ENCODE measurements at regions not wholly inside any gene's neighbourhood (a gene's known extent, or its start where the extent isn't known, plus 50 kb on each side); places are given as distances from the start of the nearest gene placed in this dataset.
"Not testable (repeated sequence)": the region's sequence is repeated elsewhere in the genome, so short reads cannot be mapped to it uniquely, and the experiment has no call there.

DNA sequence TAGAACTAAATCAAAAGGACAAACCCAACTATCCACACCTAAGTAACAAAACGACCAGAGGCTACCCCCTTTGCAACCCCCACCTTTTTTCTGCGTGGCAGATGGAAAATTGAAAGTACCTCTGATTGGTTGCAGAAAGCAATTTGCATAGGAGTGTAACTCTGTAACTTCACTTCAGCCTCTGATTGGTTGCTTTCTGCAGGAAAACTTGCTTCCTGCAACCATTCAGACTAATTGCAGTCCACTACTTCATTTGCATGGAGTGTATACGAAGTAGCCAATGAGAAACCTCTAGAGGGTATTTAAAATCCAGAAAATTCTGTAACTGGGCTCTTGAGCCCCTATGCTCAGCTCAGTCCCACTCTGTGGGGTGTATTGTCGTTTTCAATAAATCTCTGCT is 129.1 kb upstream of the OLIG3 start:
- DNase-seq (ENCODE audit: low read depth) = no peak

DNA sequence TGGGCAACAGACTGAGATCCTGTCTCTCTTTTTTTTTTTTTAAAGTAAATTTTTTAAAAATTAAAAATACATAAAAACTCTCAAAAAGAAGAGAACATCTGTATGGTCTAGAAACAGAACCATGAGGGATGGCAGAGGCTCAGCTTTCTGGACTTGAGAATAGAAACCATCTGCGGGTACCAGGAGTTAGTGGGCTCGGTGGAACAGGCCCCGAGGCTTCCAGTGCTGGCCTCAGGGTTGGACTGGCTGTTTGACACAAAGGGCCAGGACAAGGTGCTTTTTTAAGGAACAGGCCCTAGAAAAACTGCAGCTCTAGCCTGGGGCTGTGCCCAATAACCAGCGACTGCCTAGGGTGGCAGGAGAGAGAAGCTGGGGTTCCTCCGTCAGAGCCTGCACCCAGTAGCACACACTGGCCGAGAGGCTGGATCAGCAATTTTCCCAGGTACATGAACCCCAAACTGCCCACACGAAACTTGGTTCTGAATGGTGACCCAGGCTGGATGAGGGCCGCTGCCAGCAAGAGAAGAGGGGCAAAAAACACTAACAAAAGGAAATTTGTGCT is 131.0 kb upstream of the OLIG3 start:
- DNase-seq (ENCODE audit: low read depth) = no peak

DNA sequence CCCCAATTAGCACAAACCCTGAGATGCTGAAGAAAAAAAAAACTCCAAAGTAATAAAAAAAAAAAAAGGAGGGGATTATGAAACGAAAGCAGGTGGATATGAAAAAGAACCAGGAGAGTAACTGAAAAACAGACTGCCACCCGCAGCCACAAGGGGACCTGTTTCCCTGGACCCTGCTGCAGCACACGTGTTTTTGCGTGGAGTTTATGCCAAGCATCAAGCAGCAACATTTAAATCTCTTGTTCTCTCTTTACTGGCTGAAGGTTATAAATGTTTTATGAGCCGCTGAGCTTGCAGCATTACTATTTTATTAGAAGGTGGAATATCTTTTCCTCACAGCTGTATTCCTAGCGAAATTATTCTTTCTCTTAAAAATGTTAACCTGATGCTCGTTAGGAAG is 131.6 kb upstream of the OLIG3 start:
- no peak for DNase-seq (ENCODE audit: low read depth)

DNA sequence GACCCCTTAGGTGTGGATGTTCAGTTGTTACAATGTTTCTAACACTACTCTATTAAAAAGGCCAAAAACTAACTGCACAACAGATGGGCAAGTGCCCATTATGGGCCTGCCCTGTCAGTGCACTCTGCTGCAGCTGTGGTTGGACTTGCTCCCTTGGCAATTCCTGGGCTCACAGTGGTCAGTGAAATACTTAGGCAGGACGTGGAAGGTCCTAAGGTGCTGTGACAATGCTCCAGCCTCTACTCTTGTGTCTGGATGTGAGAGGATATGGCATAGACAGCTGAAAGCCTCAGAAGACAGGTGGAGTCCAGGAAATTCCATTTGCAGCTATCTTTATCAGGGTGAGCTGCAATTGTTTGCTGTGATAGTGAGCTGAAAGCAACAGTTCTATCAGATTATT is 136.5 kb upstream of the OLIG3 start:
- DNase-seq (ENCODE audit: low read depth) = no peak

DNA sequence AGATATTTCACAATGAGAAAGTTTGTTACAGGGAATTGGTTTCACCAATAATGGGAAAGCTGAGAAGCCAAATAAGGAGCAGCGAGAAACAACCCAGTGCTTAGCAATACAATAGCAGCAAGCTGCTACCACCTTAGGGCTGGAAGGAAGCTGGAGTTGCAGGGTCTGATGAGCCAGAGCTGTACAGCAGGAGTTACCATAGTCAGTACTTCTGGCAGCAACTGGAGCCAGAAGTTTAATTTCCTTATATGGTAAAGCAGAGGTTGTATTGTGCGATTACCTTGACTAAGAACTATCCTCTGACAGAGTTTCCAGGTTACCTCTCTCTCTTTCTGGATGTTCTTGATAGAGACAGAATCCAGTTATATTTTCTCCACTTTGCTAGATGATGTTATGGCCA is 137.1 kb upstream of the OLIG3 start:
- DNase-seq (ENCODE audit: low read depth) = no peak

DNA sequence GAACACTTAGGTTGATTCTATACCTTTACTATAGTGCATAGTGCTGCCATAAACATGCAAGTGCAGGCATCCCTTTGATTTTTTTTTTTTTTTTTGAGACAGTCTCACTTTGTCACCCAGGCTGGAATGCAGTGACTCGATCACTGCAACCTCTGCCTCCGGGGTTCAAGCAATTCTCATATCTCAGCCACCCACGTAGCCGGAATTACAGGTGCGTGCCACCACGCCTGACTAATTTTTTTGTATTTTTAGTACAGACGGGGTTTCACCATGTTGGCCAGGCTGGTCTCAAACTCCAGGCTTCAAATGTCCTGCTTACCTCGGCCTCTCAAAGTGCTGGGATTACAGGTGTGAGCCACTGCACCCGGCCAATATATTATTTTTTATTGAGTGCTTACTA is 140.0 kb upstream of the OLIG3 start:
- DNase-seq (ENCODE audit: low read depth) = not testable (repeated sequence)

DNA sequence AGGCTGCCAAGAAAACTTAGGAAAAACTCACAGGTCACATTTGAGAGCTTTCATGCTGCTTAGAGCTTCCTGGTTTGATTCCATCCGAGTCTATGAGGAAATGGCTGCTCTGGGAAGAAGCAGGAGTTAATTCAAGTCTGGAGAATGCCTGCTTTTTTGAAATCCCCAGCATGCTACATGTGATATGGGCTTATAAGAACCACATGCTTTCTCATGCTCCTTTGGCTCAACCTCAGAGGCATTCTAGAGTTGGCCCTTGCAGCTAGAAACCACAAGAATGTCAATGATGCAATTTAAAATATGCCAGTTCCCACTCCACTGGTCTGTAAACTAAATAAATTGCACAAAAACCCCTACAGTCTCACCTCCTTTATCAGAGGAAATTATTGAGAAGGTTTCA is 142.9 kb upstream of the OLIG3 start:
- peak; percentile 93 for DNase-seq (ENCODE audit: low read depth)

DNA sequence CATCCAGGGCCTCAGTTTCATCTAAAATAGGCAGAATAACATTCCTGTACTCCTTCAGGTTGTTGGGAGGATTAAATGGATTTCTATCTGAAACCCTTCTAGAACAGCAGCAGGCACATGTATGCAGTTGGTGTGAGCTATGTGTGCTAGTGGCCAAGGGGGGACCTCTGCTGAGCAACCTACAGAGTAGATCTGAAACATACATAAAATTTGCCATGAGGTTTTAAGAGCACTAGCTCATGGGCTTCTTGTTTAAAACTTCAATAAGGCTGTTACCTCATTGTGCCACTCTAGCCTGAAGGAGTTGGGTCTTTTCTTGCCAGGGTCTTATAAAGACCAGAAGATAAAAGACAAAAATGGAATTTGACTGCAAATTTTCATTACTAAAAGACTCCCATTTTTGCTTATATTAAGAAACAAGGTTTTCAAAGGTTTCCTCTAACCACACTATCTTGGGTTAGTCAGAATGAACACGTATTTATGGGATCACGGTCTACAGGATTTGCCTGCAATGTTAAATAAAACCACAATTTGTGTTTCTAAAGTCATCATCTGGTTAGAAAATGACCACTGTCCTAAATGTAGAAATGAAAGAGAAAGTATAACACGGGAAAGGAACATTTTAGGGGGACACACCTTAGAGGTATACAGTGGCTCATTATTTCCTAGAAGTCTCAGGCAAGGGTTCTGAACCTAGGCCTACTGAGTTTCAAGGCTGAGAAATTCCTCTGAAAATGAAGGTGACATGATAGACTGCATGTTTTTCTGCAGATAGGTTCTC is 144.9 kb upstream of the OLIG3 start:
- no peak for DNase-seq (ENCODE audit: low read depth)

DNA sequence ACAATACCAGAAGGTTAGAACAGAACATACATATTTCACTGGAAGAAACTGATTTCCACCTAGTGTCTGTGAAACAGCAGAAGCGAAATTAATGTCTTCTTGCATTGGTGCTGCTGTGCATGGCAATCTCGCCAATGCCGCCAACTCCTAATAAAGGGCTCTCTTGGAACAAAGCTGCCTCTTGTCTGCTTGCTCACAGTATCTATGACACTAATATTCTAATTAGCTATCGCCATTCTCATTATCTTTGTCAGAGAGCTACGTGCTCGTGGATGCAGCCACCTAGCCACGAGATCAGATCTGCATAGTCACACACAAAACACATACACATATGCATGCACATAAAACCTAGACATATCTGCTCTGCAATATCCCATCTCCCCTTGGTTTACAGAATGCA is 145.9 kb upstream of the OLIG3 start:
- no peak for DNase-seq (ENCODE audit: low read depth)

DNA sequence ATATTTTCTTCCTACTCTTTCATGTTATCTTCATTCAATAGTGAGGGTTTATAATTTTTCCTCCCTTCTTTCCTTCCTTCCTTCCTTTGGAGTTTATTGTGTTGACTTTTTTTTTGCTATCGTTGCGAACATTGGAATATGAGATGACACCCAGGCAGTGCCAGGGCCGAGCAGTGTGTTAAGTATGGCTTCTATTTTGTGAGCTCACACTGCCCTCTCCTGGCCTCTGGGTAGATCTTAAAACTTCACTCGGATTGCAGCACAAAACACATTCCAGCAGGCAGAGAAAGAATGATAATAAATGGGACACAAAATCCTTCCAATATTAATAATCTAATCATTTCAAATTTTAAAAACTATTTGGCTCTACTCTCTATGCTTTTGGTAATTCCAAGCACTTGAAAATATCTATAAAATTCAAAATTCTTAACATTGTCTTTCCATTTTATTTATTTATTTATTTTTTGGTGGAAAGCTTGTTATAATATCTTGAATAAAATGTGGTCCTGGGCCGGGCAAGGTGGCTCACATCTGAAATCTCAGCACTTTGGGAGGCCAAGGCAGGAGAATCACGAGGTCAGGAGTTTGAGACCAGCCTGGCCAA is 147.4 kb upstream of the OLIG3 start:
- DNase-seq (ENCODE audit: low read depth) = peak; percentile 70

DNA sequence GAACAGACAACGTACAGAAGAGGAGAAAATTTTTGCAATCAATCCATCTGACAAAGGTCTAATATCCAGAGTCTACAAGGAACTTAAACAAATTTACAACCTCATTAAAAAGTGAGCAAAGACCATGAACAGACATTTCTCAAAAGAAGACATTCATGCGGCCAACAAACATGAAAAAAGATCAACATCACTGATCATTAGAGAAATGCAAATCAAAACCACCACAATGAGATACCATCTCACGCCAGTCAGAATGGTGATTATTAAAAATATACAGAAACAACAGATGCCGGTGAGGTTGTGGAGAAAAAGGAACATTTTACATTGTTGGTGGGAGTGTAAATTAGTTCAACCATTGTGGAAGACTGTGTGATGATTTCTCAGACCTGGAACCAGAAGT is 149.0 kb upstream of the OLIG3 start:
- not testable (repeated sequence) for DNase-seq (ENCODE audit: low read depth)

DNA sequence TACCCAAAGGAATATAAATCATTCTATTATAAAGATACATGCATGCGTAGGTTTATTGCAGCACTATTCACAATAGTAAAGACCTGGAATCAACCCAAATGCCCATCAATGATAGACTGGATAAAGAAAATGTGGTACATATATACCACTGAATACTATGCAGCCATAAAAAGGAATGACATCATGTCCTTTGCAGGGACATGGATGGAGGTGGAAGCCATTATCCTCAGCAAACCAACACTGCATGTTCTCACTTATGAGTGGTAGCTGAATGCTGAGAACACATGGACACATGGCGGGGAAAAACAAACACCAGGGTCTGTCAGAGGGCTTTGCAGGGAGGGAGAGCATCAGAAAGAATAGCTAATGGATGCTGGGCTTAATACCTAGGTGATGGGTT is 149.4 kb upstream of the OLIG3 start:
- DNase-seq (ENCODE audit: low read depth) = not testable (repeated sequence)

DNA sequence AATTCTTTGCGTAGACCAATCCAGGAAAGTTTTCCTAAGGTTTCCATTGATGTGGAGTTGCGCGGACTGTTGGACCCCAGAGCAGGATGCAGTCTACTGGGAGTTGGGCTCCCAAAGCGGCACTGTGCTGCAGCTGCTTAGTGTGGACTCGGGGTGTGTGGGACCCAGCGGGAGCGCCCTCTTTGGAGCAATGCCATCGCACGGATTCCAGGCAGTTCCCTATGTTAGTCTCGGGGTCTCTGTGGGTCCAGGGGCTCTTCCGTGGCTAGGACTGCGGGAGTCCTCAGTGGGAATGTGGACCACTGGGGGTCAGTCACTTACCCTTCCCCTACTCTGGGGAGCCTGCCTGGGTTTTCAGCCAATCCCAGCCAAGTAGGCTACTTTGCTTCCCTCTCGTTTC is 151.7 kb upstream of the OLIG3 start:
- no peak for DNase-seq (ENCODE audit: low read depth)

DNA sequence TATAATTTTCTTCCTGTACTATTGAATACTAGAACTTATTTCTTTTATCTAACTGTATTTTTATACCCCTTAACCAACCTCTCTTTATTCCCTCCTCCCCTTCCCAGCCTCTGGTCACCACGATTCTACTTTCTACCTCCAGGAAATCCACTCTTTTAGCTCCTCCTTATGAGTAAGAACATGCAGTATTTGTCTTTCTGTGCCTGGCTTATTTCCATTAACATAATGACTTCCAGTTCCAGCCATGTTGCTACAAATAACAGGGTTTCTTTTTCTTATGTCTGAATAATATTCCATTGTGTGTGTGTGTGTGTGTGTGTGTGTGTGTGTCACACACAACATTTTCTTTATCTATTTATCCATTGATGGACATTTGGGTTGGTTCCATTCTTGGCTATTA is 152.3 kb upstream of the OLIG3 start:
- no peak for DNase-seq (ENCODE audit: low read depth)

DNA sequence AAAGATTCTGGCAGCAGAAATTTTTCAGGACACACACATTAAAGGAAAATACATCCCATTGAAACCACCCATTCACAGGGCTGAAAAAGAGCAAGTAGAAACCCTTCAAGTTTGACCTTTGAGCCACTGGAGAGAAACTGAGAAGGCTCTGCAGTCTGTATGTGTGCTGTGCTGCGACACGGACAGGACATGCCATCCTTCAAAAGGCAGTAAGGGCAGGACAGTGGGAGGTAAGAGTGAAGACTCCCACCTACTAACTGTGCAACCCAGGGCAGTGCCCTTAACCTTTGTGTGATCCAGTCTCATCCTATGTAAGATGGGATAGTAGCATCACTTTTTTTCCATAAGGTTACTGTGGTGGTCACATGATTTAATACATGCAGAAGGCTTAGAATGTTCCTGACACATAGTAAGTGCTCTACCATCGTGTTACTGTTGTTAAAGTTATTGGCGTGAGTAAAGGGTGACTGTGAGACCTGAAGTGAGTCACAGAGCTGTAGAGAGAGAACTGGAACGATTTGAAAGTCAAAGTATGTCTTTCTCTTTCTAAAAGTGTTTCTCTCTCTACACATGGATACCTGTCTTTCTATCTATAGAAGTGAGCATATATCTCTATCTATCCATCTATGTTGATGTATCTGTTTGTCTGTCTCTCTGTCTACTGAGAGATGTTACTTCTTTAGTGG is 153.7 kb upstream of the OLIG3 start:
- peak; percentile 64 for DNase-seq (ENCODE audit: low read depth)

DNA sequence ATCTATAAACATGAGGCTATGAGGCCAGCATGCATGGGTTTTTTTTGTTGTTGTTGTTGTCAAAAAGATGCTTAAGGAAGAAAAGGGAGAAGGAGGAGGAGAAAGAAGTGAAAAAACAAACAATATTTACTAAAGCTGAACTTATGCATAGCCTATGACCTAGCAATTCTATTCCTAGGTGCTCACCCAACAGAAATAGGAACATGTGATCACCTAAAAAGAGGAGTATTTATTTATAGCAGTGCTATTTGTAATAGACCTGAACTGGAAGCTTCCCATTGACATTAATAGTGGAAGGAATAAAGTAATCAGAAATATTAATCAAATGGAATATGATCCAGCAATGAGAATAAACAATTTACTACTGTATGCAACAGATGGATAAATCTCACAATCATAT is 156.5 kb upstream of the OLIG3 start:
- no peak for DNase-seq (ENCODE audit: low read depth)

DNA sequence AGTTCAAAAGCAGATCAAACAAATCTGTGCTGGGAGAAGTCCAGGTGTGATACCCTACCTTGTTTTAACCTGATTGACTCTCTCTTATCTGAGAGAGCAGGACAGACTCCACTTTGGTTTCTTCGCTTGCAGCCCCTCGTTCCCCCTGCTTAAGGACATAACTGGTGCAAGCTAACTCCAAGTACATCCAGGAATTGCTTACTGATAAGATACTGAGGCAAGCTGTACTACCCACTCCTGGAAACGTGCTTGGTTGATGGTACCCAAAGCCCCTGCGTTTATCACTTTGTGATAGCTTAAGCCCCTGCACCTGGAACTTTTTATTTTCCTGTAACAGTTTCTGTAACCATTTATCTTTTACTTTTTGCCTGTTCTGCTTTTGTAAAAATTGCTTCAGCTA is 157.0 kb upstream of the OLIG3 start:
- no peak for DNase-seq (ENCODE audit: low read depth)

DNA sequence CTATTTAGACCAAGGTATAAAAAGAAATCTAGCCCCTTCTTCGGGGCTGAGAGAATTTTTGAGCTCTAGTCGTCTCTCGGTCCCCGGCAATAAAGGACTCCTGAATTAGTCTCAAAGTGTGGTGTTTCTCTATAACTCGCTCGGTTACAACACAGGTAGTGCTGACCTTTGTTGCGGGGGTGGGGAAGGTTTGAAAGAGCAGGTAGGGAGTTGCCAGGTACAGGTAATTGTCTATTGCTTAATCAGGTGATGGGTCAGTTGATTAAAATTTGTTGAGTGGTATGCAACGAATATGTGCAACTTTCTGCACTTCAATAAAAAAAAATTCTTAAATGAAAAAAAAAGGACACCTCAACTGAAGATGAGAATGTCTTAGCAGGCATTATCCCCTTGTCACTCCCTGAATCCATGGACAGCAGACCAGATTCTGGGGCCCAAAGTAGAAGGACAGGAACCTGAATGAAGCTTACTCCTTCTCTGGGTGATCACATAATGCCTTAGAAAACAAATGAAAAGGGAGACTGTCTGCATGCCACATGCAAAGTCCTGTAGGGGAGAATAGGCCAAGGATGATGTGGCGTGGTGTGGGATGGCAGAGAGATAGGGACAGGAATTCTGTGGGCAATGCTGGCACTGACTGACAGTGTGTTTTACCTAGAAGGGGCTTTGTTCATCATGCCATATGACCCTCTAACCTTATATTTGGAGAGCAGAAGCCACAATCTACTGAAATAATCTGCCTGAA is 157.6 kb upstream of the OLIG3 start:
- DNase-seq (ENCODE audit: low read depth) = no peak

DNA sequence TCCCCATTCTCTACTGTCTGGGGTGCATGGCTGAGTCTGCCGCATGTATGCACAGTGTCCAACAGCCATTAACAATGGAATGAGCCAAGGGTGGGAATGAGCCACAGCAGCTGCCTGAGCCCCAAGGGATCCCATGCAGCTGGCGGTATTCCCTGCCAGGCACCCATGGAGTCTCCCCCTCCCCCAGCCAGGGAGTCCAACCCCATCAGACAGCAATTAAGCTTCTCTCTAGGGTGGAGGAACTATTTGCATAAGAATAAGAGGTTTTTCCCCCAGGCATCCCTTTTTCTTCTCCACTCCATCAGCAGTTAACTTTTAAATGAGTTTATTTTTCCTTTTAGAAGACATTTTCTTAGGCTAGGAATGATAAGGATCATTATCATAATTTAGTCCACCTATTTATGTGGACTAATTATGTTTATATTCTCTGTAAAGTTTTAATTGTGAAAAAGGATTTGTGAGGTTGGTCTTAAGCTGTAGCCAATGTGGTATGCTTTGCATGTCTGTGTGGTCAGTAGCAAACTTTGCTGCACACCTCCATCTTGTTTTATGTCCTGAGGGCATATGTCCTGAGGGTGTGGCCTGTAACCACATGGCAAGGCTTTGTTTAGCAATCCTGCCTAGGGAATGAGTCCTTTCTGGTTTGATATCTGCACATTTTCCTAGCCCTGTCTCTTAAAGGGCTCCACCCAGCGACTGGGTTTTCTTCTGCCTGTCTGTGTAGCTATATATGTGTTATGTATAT is 158.9 kb upstream of the OLIG3 start:
- peak; percentile 28 for DNase-seq (ENCODE audit: low read depth)

DNA sequence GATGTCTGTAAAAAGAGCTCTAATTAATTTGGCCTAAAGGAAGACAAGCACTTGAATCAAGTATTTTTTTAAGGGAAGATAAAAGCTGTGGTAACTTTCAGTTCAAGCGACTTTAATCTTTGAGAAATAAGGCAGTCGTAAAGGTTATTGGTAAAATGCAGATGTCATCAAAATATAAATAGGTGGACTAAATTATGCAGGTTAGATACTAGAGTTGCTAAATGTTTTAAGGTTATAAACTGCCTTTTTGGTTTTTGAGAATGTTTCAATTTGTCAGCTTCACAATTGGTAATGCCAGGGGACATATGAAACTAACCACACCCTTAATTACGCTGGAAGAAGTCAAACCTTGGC is 159.5 kb upstream of the OLIG3 start:
- no peak for DNase-seq (ENCODE audit: low read depth)

DNA sequence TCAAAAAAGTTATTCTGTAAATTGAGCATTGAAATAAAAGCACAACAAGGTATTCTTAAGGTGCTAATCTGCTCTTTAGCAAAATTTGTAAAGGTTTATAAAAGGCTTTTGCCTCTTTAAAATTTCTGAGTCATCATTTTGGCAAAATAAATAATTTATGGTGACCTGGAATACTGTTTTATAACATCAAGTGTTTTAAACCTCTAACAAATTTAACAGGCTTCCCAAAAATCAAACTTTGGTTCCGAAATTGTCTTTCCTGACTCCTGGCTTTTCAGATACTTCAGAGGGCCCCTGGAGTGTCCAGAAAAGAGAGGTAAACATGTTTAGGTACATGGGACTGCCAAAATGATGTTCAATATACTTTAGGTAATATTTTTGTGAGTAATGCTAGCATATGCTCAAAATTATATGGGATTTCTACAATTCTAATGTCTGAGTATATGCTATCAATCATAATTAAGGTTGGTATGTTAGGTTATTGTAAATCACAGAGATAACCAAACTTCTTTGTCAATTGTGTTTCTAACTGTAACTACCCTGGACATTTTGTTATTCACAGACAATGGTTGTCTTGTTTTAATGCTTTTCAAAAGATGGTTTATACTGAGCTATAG is 160.3 kb upstream of the OLIG3 start:
- no peak for DNase-seq (ENCODE audit: low read depth)

Measured in HT1080 (cell line).